Gastrocnemius medialis (tissue), 4 donors: ENCODE measurements at regions not wholly inside any gene's neighbourhood (a gene's known extent, or its start where the extent isn't known, plus 50 kb on each side); places are given as distances from the start of the nearest gene placed in this dataset.

ENCODE experiments used
- POLR2A ChIP-seq, 2 donors: fragments of 450-650 bp; IDR thresholded peaks; one replicate each; pipeline ENCODE4 v1.6.1; 2017; ENCODE audit warnings: antibody characterized with exemption in 2 of 2, mild to moderate bottlenecking in 2 of 2, moderate library complexity in 2 of 2
- TF ChIP-seq, protein P1 (sequence below), 5 experiments: fragments of 450-650 bp in 3 of 5; fragments of 200-600 bp in 2 of 5; sonication (generic) in 2 of 5; IDR thresholded peaks in 4 of 5; conservative IDR thresholded peaks in 1 of 5; 1 replicate in 4 of 5; 2 replicates in 1 of 5; pipeline ENCODE4 v1.5.1; 2016 to 2019; ENCODE audit warnings: antibody characterized with exemption in 5 of 5, mild to moderate bottlenecking in 3 of 5, moderate library complexity in 3 of 5

DNA sequence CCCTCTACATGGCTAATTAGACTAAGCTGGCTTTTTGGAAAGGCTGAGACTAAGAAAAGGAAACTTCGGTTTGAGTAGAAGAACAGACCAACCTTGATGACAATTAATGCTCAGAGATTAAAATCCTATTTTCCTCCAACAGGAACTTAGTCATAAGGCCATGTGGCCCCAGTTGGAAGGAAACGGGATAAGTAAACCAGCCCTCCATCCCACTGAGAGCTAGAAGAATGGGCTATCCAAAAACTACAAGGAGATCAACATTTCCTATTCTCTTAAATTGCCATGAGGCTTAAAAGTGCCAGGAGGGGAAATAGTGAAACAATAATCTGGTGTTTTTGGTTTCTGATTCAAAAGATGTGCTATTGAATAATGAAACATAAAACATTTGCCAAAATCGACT is 216.6 kb downstream of the PAX3 start:
- TF ChIP-seq, protein P1, sequence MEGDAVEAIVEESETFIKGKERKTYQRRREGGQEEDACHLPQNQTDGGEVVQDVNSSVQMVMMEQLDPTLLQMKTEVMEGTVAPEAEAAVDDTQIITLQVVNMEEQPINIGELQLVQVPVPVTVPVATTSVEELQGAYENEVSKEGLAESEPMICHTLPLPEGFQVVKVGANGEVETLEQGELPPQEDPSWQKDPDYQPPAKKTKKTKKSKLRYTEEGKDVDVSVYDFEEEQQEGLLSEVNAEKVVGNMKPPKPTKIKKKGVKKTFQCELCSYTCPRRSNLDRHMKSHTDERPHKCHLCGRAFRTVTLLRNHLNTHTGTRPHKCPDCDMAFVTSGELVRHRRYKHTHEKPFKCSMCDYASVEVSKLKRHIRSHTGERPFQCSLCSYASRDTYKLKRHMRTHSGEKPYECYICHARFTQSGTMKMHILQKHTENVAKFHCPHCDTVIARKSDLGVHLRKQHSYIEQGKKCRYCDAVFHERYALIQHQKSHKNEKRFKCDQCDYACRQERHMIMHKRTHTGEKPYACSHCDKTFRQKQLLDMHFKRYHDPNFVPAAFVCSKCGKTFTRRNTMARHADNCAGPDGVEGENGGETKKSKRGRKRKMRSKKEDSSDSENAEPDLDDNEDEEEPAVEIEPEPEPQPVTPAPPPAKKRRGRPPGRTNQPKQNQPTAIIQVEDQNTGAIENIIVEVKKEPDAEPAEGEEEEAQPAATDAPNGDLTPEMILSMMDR (IDR thresholded peaks at IDR 0.05 in 4 of 5, conservative IDR thresholded peaks at IDR 0.05 in 1 of 5): no peak
- no peak for TF ChIP-seq POLR2A (IDR thresholded peaks at IDR 0.05)
